Neural progenitor cell (in vitro differentiated cells): ENCODE measurements at regions not wholly inside any gene's neighbourhood (a gene's known extent, or its start where the extent isn't known, plus 50 kb on each side); places are given as distances from the start of the nearest gene placed in this dataset.

Source experiments
- DNase-seq: peaks from one replicate; pipeline ENCODE4 v3.0.0-alpha.2; 2016; ENCODE audit warnings: low spot score
- H2AFZ ChIP-seq: fragments of 200-600 bp; sonication (generic); replicated peaks from 2 replicates; pipeline ENCODE4 v1.6.1; 2016; ENCODE audit warnings: antibody characterized with exemption
- H3F3A ChIP-seq: fragments of 200-600 bp; sonication (generic); 2 replicates; pipeline ENCODE4 v1.6.1; 2016; ENCODE audit warnings: antibody characterized with exemption, low read depth
- H3K27ac ChIP-seq: fragments of 200-600 bp; sonication (generic); 2 replicates; pipeline ENCODE4 v1.5.1; 2016; ENCODE audit warnings: mild to moderate bottlenecking
- H3K27me3 ChIP-seq: fragments of 200-600 bp; sonication (generic); 2 replicates; pipeline ENCODE4 v1.6.1; 2016; ENCODE audit warnings: mild to moderate bottlenecking, moderate library complexity
- H3K36me3 ChIP-seq: fragments of 200-600 bp; sonication (generic); 2 replicates; pipeline ENCODE4 v1.5.1; 2016
- H3K4me1 ChIP-seq: fragments of 200-600 bp; sonication (generic); 2 replicates; pipeline ENCODE4 v1.6.1; 2016; ENCODE audit warnings: mixed run types
- H3K4me2 ChIP-seq: fragments of 200-600 bp; sonication (generic); 2 replicates; pipeline ENCODE4 v1.6.1; 2016
- H3K4me3 ChIP-seq: fragments of 200-600 bp; sonication (generic); 2 replicates; pipeline ENCODE4 v1.5.1; 2016
- H3K79me2 ChIP-seq: fragments of 200-600 bp; sonication (generic); 2 replicates; pipeline ENCODE4 v1.6.1; 2016; ENCODE audit warnings: low read depth
- H3K9ac ChIP-seq: fragments of 200-600 bp; sonication (generic); 2 replicates; pipeline ENCODE4 v1.6.1; 2016
- H3K9me3 ChIP-seq: fragments of 200-600 bp; sonication (generic); 2 replicates; pipeline ENCODE4 v1.5.1; 2016; ENCODE audit warnings: low read depth
- H4K20me1 ChIP-seq: fragments of 200-600 bp; sonication (generic); 2 replicates; pipeline ENCODE4 v1.6.1; 2016; ENCODE audit warnings: low read depth
- H3K27ac Mint-ChIP-seq: 3 replicates; pipeline ENCODE4 v1.8.0; 2021; ENCODE audit warnings: mixed read lengths
- H3K27me3 Mint-ChIP-seq: 2 replicates; pipeline ENCODE4 v1.8.0; 2022; ENCODE audit warnings: low read depth, mild to moderate bottlenecking, inconsistent platforms, moderate library complexity, mixed read lengths; ENCODE audit not compliant: insufficient read depth
- H3K36me3 Mint-ChIP-seq: 3 replicates; pipeline ENCODE4 v1.8.0; 2021; ENCODE audit warnings: mixed read lengths
- H3K4me1 Mint-ChIP-seq: 3 replicates; pipeline ENCODE4 v1.8.0; 2021; ENCODE audit warnings: mixed read lengths
- H3K4me3 Mint-ChIP-seq: 3 replicates; pipeline ENCODE4 v1.8.0; 2021; ENCODE audit warnings: mild to moderate bottlenecking, moderate library complexity, mixed read lengths
- H3K9me3 Mint-ChIP-seq: 3 replicates; pipeline ENCODE4 v1.8.0; 2020; ENCODE audit warnings: mixed read lengths
- EZH2 ChIP-seq: fragments of 200-600 bp; sonication (generic); IDR thresholded peaks from 2 replicates; pipeline ENCODE4 v1.6.1; 2017; ENCODE audit warnings: antibody characterized with exemption, mild to moderate bottlenecking, moderate library complexity
- EZH2phosphoT487 ChIP-seq: fragments of 200-600 bp; sonication (generic); IDR thresholded peaks from 2 replicates; pipeline ENCODE4 v1.6.1; 2017; ENCODE audit warnings: antibody characterized with exemption
- TF ChIP-seq, protein P1 (sequence below): fragments of 200-600 bp; sonication (generic); IDR thresholded peaks from 2 replicates; pipeline ENCODE4 v1.5.1; 2017; ENCODE audit warnings: antibody characterized with exemption, mild to moderate bottlenecking

DNA sequence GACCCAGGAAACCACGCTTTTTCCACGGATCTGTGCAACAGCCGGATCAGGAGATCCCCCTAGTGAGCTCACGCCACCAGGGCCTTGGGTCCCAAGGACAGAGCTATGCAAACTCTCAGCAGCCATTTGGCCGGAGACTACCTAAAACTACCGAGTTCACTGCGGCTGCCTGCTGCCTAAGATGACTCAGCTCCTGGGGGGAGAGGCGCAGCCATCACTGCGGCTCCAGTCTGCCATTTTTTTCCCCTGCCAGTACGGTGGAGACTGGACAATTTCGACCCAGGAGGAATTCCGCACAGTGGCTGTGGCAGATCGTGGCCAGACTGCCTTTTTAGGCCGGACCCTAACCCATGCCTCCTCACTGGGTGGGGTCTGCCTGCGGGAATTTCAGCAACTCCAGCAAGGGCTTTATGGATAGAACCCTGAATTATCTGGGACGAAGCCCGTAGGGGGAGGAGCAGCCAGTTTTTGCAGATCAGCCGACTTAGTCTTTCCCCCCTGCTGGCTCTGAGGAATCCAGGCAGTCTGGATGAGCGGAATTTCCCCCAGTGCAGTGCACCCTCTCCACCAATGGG lies 424.9 kb upstream of the UBE2E3 start:
- Mint-ChIP-seq H3K27ac (no peak overlapping the region), H3K36me3 (no peaks in the 10 kb centered on the region), H3K4me1 (no peaks in the 10 kb centered on the region), H3K9me3 (peaks cover 2% of the 10 kb centered on the region), H3K27me3 (no peaks in the 10 kb centered on the region), H3K4me3 (no peak overlapping the region)
- DNase-seq: no peak
- Histone ChIP-seq H4K20me1 (no peaks in the 10 kb centered on the region), H3K79me2 (no peaks in the 10 kb centered on the region), H3K36me3 (no peaks in the 10 kb centered on the region), H3K4me1 (no peaks in the 10 kb centered on the region), H3K9ac (no peak overlapping the region), H3K27ac (no peak overlapping the region), H3K4me3 (no peak overlapping the region), H3K4me2 (no peak overlapping the region), H2AFZ (no peak overlapping the region), H3K27me3 (no peaks in the 10 kb centered on the region), H3K9me3 (no peaks in the 10 kb centered on the region), H3F3A (no peaks in the 10 kb centered on the region)
- TF ChIP-seq EZH2phosphoT487: no peak
- TF ChIP-seq, protein P1, sequence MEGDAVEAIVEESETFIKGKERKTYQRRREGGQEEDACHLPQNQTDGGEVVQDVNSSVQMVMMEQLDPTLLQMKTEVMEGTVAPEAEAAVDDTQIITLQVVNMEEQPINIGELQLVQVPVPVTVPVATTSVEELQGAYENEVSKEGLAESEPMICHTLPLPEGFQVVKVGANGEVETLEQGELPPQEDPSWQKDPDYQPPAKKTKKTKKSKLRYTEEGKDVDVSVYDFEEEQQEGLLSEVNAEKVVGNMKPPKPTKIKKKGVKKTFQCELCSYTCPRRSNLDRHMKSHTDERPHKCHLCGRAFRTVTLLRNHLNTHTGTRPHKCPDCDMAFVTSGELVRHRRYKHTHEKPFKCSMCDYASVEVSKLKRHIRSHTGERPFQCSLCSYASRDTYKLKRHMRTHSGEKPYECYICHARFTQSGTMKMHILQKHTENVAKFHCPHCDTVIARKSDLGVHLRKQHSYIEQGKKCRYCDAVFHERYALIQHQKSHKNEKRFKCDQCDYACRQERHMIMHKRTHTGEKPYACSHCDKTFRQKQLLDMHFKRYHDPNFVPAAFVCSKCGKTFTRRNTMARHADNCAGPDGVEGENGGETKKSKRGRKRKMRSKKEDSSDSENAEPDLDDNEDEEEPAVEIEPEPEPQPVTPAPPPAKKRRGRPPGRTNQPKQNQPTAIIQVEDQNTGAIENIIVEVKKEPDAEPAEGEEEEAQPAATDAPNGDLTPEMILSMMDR: no peak
- no peak for TF ChIP-seq EZH2

DNA sequence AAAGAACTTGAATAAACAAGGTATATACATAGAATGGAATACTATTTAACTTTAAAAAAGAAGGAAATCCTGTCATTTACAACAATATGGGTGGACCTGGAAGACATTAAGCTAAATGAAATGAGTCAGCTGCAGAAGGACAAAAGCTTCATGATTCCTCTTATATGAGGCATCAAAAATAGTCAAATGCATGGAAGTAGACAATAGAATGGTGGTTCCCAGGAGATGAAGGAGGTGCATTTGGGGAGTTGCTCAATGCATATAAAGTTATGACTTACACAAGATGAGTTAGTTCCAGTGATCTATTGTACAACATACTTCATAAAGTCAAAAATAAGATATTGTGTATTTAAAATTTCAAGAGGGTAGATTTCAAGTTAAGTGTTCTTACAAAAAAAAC lies 426.1 kb upstream of the UBE2E3 start:
- H3K9me3 ChIP-seq: no peaks in the 10 kb centered on the region
- H3K9ac ChIP-seq: no peak overlapping the region
- H3K36me3 ChIP-seq: no peaks in the 10 kb centered on the region
- H3K27me3 ChIP-seq: no peaks in the 10 kb centered on the region
- H3F3A ChIP-seq: no peaks in the 10 kb centered on the region
- H3K27me3 Mint-ChIP-seq: no peaks in the 10 kb centered on the region
- no peaks in the 10 kb centered on the region for H3K36me3 Mint-ChIP-seq
- H3K79me2 ChIP-seq: no peaks in the 10 kb centered on the region
- no peak for DNase-seq
- no peak overlapping the region for H3K27ac ChIP-seq
- no peak overlapping the region for H3K27ac Mint-ChIP-seq
- H3K4me3 Mint-ChIP-seq: no peak overlapping the region
- H3K4me2 ChIP-seq: no peak overlapping the region
- no peak overlapping the region for H3K4me3 ChIP-seq
- H2AFZ ChIP-seq: no peak overlapping the region
- TF ChIP-seq, protein P1: no peak
- TF ChIP-seq EZH2phosphoT487 (no peak), EZH2 (no peak)
- no peaks in the 10 kb centered on the region for H4K20me1 ChIP-seq
- H3K4me1 ChIP-seq: no peaks in the 10 kb centered on the region
- H3K4me1 Mint-ChIP-seq: no peaks in the 10 kb centered on the region
- peaks cover 2% of the 10 kb centered on the region for H3K9me3 Mint-ChIP-seq

DNA sequence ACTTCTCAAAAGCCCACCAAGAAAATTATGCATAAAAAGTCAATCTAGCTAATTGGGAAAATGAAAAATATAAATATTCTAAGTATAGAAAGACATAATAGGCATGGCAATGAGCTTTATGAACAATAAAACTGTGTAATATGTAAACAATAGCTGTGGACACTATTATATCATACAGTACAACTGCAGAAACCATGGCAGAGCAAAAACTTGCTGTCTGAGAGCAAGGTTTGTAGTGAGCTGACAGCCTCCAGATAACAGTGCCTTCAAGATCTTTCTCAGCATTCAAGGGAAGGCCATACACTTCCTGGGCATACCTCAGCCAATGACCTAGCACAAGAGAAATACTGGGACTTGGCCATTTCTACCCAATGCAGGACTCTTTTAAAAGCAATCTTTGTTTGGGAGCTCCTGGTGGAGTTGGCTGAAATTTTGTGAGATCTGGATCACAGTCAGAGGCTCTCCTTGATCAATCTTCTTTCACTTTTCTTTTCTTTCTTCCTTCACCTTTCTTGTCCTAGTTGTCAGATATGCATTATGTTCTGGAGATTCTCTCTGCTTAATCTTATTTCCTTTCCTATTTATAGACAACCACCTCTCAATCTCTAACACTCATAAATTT lies 427.2 kb upstream of the UBE2E3 start:
- Histone ChIP-seq H3K4me3 (no peak overlapping the region), H3K79me2 (no peaks in the 10 kb centered on the region), H3F3A (no peaks in the 10 kb centered on the region), H4K20me1 (no peaks in the 10 kb centered on the region), H3K27ac (no peak overlapping the region), H3K4me2 (no peak overlapping the region), H3K27me3 (no peaks in the 10 kb centered on the region), H3K9me3 (no peaks in the 10 kb centered on the region), H3K4me1 (no peaks in the 10 kb centered on the region), H3K36me3 (no peaks in the 10 kb centered on the region), H3K9ac (no peak overlapping the region), H2AFZ (no peak overlapping the region)
- no peak overlapping the region for H3K4me3 Mint-ChIP-seq
- no peak overlapping the region for H3K27ac Mint-ChIP-seq
- TF ChIP-seq, protein P1: no peak
- TF ChIP-seq EZH2 (no peak), EZH2phosphoT487 (no peak)
- H3K36me3 Mint-ChIP-seq: no peaks in the 10 kb centered on the region
- H3K9me3 Mint-ChIP-seq: peaks cover 2% of the 10 kb centered on the region
- DNase-seq: no peak
- H3K4me1 Mint-ChIP-seq: no peaks in the 10 kb centered on the region
- no peaks in the 10 kb centered on the region for H3K27me3 Mint-ChIP-seq
